ENCODE measurements at regions not wholly inside any gene's neighbourhood (a gene's known extent, or its start where the extent isn't known, plus 50 kb on each side); places are given as distances from the start of the nearest gene placed in this dataset.

- BruUV-seq (replicated peaks), result no TSS peak
- TF ChIP-seq RBBP5 (conservative IDR thresholded peaks at IDR 0.05), result no peak
- no peak for TF ChIP-seq RAD51 (IDR thresholded peaks at IDR 0.05)
- TF ChIP-seq YY1 (IDR thresholded peaks at IDR 0.05; ENCODE audit: low read depth, low read length), result no peak
- no peak for TF ChIP-seq CEBPB (IDR thresholded peaks at IDR 0.05; ENCODE audit: borderline replicate concordance in 1 of 2, low read depth in 2 of 2, low read length in 2 of 2)
- no peak for TF ChIP-seq SP1 (IDR thresholded peaks at IDR 0.05; ENCODE audit: low read depth, low read length)
- no peak for TF ChIP-seq CTCF (IDR thresholded peaks at IDR 0.05 in 2 of 3, conservative IDR thresholded peaks at IDR 0.05 in 1 of 3; ENCODE audit: control insufficient read depth in 2 of 3, extremely low read depth in 1 of 3, insufficient read depth in 1 of 3, low read depth in 3 of 3, low read length in 3 of 3)
- TF ChIP-seq YBX1 (IDR thresholded peaks at IDR 0.05), result no peak
- TF ChIP-seq BACH1 (IDR thresholded peaks at IDR 0.05; ENCODE audit: borderline replicate concordance), result no peak
- TF ChIP-seq ZNF687 (IDR thresholded peaks at IDR 0.05), result no peak
- no peak for TF ChIP-seq REST (IDR thresholded peaks at IDR 0.05; ENCODE audit: low read depth, low read length)
- no peak for TF ChIP-seq TCF7 (IDR thresholded peaks at IDR 0.05; ENCODE audit: borderline replicate concordance)
- TF ChIP-seq, protein P1, sequence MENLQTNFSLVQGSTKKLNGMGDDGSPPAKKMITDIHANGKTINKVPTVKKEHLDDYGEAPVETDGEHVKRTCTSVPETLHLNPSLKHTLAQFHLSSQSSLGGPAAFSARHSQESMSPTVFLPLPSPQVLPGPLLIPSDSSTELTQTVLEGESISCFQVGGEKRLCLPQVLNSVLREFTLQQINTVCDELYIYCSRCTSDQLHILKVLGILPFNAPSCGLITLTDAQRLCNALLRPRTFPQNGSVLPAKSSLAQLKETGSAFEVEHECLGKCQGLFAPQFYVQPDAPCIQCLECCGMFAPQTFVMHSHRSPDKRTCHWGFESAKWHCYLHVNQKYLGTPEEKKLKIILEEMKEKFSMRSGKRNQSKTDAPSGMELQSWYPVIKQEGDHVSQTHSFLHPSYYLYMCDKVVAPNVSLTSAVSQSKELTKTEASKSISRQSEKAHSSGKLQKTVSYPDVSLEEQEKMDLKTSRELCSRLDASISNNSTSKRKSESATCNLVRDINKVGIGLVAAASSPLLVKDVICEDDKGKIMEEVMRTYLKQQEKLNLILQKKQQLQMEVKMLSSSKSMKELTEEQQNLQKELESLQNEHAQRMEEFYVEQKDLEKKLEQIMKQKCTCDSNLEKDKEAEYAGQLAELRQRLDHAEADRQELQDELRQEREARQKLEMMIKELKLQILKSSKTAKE (IDR thresholded peaks at IDR 0.05; ENCODE audit: low read depth, poor library complexity, severe bottlenecking), result no peak
Observed at GRCh38 chr11:69573761-69574607, 67.0 kb upstream of the CCND1 start.

More at GRCh38 chr11:69573761-69574607, 67.0 kb upstream of the CCND1 start:
- SMC1A ChIA-PET (ENCODE audit: uncharacterized antibody, unreplicated experiment), result no interaction called here
- peaks cover 2 to 5% of the 10 kb centered on the region in 2 experiments; a peak in 3 of 4 replicates for H3K27me3 ChIP-seq (replicated peaks in 1 of 2; ENCODE audit: control insufficient read depth in 2 of 2, insufficient read depth in 2 of 2, low read length in 1 of 2)
- WGBS (ENCODE audit: insufficient coverage, insufficient replicate concordance, low lambda C conversion rate, missing lambda C conversion rate), result 20% methylated on average over 13 of the region's 13 CpGs
- CTCF ChIA-PET, result no interaction called here
- no peak overlapping the region for H3K27ac ChIP-seq (ENCODE audit: control insufficient read depth, insufficient read depth)
- H3K9ac ChIP-seq (ENCODE audit: control insufficient read depth, insufficient read depth, low read length), result no peak overlapping the region
- H3K36me3 ChIP-seq (ENCODE audit: control insufficient read depth in 2 of 2, insufficient read depth in 2 of 2, low read length in 1 of 2), result no peaks in the 10 kb centered on the region
- RAD21 ChIA-PET (ENCODE audit: unreplicated experiment), result no interaction called here
- H4K20me1 ChIP-seq (ENCODE audit: control insufficient read depth, insufficient read depth), result no peaks in the 10 kb centered on the region
- DNase-seq (ENCODE audit: low read depth, low spot score) (no peak), FAIRE-seq (no peak), ATAC-seq (no peak)
- no peak overlapping the region for H3K4me2 ChIP-seq (ENCODE audit: control insufficient read depth, insufficient read depth)
- in situ Hi-C loops (cut with MboI), result no loop called here
- H3K9me3 ChIP-seq (replicated peaks; ENCODE audit: control insufficient read depth, insufficient read depth, low read length), result no peaks in the 10 kb centered on the region; the same call in 2 of the 3 replicates
- no peak overlapping the region for H2AFZ ChIP-seq (ENCODE audit: control insufficient read depth, low read depth, low read length)
- no peak overlapping the region for H3K4me3 ChIP-seq
- H3K79me2 ChIP-seq (ENCODE audit: control insufficient read depth, insufficient read depth, low read length), result no peaks in the 10 kb centered on the region
- POLR2A ChIA-PET, result interaction anchor here (0.5 kb wide), 1 partner anchor 763 kb away, joined by 3 read pairs; no protein-coding TSS in a partner anchor
- intact Hi-C loops (cut with micrococcal nuclease; ENCODE audit: unreplicated experiment), result no loop called here
- no peaks in the 10 kb centered on the region for H3K4me1 ChIP-seq (ENCODE audit: control insufficient read depth, insufficient read depth, low read length)
